ENCODE measurements at regions not wholly inside any gene's neighbourhood (a gene's known extent, or its start where the extent isn't known, plus 50 kb on each side); places are given as distances from the start of the nearest gene placed in this dataset.
A peak's percentile ranks its signal among the peaks of the same experiment; 100 is the strongest.
"Not testable (repeated sequence)": the region's sequence is repeated elsewhere in the genome, so short reads cannot be mapped to it uniquely, and the experiment has no call there.

DNA sequence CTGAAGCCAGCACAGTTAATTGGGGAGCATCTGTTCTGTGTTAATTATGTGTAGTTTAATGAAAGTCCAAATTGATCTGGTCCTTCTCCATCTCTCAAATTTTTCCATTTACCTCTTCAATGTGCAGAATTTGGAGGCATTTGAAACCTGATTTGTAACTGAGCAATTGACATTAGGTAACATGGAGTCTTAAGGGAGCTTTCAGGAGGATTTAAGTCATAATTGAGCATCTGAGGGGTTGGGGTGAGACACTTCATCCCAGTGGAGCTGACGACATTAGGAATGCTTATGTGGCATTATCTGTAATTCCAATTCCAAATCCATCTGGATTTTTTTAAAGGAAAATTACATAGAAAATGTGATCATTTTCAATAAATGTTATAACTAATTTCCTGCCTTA is 1015.9 kb downstream of the TLE1 start:
- TF ChIP-seq, protein P1, sequence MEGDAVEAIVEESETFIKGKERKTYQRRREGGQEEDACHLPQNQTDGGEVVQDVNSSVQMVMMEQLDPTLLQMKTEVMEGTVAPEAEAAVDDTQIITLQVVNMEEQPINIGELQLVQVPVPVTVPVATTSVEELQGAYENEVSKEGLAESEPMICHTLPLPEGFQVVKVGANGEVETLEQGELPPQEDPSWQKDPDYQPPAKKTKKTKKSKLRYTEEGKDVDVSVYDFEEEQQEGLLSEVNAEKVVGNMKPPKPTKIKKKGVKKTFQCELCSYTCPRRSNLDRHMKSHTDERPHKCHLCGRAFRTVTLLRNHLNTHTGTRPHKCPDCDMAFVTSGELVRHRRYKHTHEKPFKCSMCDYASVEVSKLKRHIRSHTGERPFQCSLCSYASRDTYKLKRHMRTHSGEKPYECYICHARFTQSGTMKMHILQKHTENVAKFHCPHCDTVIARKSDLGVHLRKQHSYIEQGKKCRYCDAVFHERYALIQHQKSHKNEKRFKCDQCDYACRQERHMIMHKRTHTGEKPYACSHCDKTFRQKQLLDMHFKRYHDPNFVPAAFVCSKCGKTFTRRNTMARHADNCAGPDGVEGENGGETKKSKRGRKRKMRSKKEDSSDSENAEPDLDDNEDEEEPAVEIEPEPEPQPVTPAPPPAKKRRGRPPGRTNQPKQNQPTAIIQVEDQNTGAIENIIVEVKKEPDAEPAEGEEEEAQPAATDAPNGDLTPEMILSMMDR (conservative IDR thresholded peaks at IDR 0.05) = no peak
- TF ChIP-seq EZH2 (IDR thresholded peaks at IDR 0.05; ENCODE audit: low read depth) = no peak
- intact Hi-C loops (cut with micrococcal nuclease; ENCODE audit: unreplicated experiment) = no loop called here
- Histone ChIP-seq H3K79me2 (ENCODE audit: low read depth) (no peaks in the 10 kb centered on the region), H3K9me2 (ENCODE audit: insufficient read depth) (no peaks in the 10 kb centered on the region), H2AFZ (no peak overlapping the region), H3K36me3 (ENCODE audit: low read depth) (no peaks in the 10 kb centered on the region), H3F3A (ENCODE audit: insufficient read depth, low read depth) (no peaks in the 10 kb centered on the region), H4K20me1 (ENCODE audit: insufficient read depth) (no peaks in the 10 kb centered on the region), H3K4me3 (no peak overlapping the region), H3K27ac (no peak overlapping the region), H3K4me1 (replicated peaks; ENCODE audit: insufficient read depth) (no peaks in the 10 kb centered on the region), H3K27me3 (ENCODE audit: insufficient read depth, low read depth) (no peaks in the 10 kb centered on the region), H3K4me2 (no peak overlapping the region), H3K9me3 (ENCODE audit: insufficient read depth, low read depth) (0 out of 2 replicates have a peak, but pooled peaks cover 5% of the 10 kb centered on the region)
- BruUV-seq (replicated peaks) = no TSS peak
- CTCF ChIA-PET = no interaction called here
- DNase-seq = no peak
- POLR2A ChIA-PET (ENCODE audit: unreplicated experiment) = no interaction called here

GRCh38 chr9:80665479-80665878 is 1023.9 kb downstream of the TLE1 start:
- H3F3A ChIP-seq (ENCODE audit: insufficient read depth, low read depth) = no peaks in the 10 kb centered on the region
- H2AFZ ChIP-seq = no peak overlapping the region
- no peak for TF ChIP-seq EZH2 (IDR thresholded peaks at IDR 0.05; ENCODE audit: low read depth)
- TF ChIP-seq, protein P1 (conservative IDR thresholded peaks at IDR 0.05) = no peak
- no TSS peak for BruUV-seq (replicated peaks)
- H3K9me3 ChIP-seq (ENCODE audit: insufficient read depth, low read depth) = no peaks in the 10 kb centered on the region
- no peaks in the 10 kb centered on the region for H3K4me1 ChIP-seq (replicated peaks; ENCODE audit: insufficient read depth)
- no peaks in the 10 kb centered on the region for H3K79me2 ChIP-seq (ENCODE audit: low read depth)
- ChIA-PET CTCF (no interaction called here), POLR2A (ENCODE audit: unreplicated experiment) (no interaction called here)
- no peaks in the 10 kb centered on the region for H4K20me1 ChIP-seq (ENCODE audit: insufficient read depth)
- H3K27me3 ChIP-seq (ENCODE audit: insufficient read depth, low read depth) = no peaks in the 10 kb centered on the region
- DNase-seq = no peak
- H3K9me2 ChIP-seq (ENCODE audit: insufficient read depth) = no peaks in the 10 kb centered on the region
- no peak overlapping the region for H3K27ac ChIP-seq
- no peaks in the 10 kb centered on the region for H3K36me3 ChIP-seq (ENCODE audit: low read depth)
- no peak overlapping the region for H3K4me2 ChIP-seq
- intact Hi-C loops (cut with micrococcal nuclease; ENCODE audit: unreplicated experiment) = loop anchor here (5.0 kb wide), 1 partner anchor 1022 kb away; the partner anchor contains the start of gene TLE1
- no peak overlapping the region for H3K4me3 ChIP-seq

- Histone ChIP-seq H3K4me2 (no peak overlapping the region), H3K27me3 (ENCODE audit: insufficient read depth, low read depth) (no peaks in the 10 kb centered on the region), H4K20me1 (ENCODE audit: insufficient read depth) (no peaks in the 10 kb centered on the region), H3K79me2 (ENCODE audit: low read depth) (no peaks in the 10 kb centered on the region), H3K36me3 (ENCODE audit: low read depth) (no peaks in the 10 kb centered on the region), H2AFZ (no peak overlapping the region), H3K27ac (no peak overlapping the region), H3K9me3 (ENCODE audit: insufficient read depth, low read depth) (no peaks in the 10 kb centered on the region), H3F3A (ENCODE audit: insufficient read depth, low read depth) (no peaks in the 10 kb centered on the region), H3K9me2 (ENCODE audit: insufficient read depth) (no peaks in the 10 kb centered on the region), H3K4me3 (no peak overlapping the region), H3K4me1 (replicated peaks; ENCODE audit: insufficient read depth) (no peaks in the 10 kb centered on the region)
- intact Hi-C loops (cut with micrococcal nuclease; ENCODE audit: unreplicated experiment) = loop anchor here (5.0 kb wide), 1 partner anchor 1023 kb away; the partner anchor contains the start of gene TLE1
- no peak for TF ChIP-seq EZH2 (IDR thresholded peaks at IDR 0.05; ENCODE audit: low read depth)
- TF ChIP-seq, protein P1 (conservative IDR thresholded peaks at IDR 0.05) = peak; percentile 45; the same call in 1 of the 2 replicates
- DNase-seq = no peak
- CTCF ChIA-PET = no interaction called here
- no TSS peak for BruUV-seq (replicated peaks)
- POLR2A ChIA-PET (ENCODE audit: unreplicated experiment) = no interaction called here
These were observed 1024.8 kb downstream of the TLE1 start for GRCh38 chr9:80664327-80665210.

GRCh38 chr9:80659751-80660150 is 1029.6 kb downstream of the TLE1 start:
- POLR2A ChIA-PET (ENCODE audit: unreplicated experiment); BruUV-seq (replicated peaks); H3F3A ChIP-seq (ENCODE audit: insufficient read depth, low read depth); H3K36me3 ChIP-seq (ENCODE audit: low read depth); H4K20me1 ChIP-seq (ENCODE audit: insufficient read depth); H3K4me1 ChIP-seq (replicated peaks; ENCODE audit: insufficient read depth); DNase-seq; intact Hi-C loops (cut with micrococcal nuclease; ENCODE audit: unreplicated experiment); CTCF ChIA-PET; H3K9me2 ChIP-seq (ENCODE audit: insufficient read depth); H3K27ac ChIP-seq; H2AFZ ChIP-seq; H3K4me2 ChIP-seq; H3K9me3 ChIP-seq (ENCODE audit: insufficient read depth, low read depth); H3K4me3 ChIP-seq; H3K27me3 ChIP-seq (ENCODE audit: insufficient read depth, low read depth); H3K79me2 ChIP-seq (ENCODE audit: low read depth): not testable (repeated sequence)
